Stimulated activated CD4-positive, alpha-beta T cell treated with anti-CD3 and anti-CD28 coated beads, Interleukin-2, amount 100 ng/mL, for 24 hours (primary cell): ENCODE measurements at regions not wholly inside any gene's neighbourhood (a gene's known extent, or its start where the extent isn't known, plus 50 kb on each side); places are given as distances from the start of the nearest gene placed in this dataset.

Source experiments
- DNase-seq, 2 donors: peaks; one replicate each; pipeline ENCODE4 v3.0.0-alpha.2; 2020

DNA sequence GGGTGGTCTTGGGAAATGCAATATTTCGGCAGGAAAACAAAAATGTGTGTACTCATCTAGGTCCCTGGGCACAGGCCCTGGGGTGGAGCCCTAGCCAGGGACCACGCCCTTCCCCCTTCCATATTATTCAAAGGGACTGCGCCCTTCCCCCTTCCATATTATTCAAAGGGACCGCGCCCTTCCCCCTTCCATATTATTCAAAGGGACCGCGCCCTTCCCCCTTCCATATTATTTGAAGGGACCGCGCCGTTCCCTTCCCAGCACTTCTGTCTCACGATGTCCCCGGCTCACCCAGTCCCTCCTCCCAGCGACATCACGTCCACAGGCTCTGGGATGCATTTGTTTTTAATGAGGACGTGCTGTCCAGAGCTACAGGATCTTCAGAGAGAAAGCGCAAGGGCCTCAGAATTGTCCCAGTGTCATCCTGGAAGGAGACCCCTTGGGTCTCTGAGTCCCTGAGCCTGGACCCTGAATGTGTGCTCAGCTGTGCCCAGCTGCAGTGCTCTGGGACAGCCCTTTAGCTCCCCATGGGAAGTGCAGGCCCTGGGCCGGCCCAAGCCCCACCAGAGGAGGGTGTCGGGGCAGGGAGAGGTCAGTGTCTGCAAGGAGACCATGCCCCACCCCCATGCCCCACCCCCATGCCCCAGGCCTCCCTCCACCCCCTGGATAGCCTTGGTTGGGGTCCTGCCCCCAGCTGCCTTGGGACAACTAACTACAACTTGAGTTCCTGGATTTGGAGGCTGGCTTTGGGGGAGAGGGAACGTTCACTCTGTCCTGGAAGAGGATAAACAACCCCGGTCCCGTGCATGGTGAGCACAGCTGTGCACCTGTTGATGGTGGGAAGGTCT lies 810.0 kb downstream of the BRD1 start:
- no peak for DNase-seq

- DNase-seq: no peak
These were observed 810.7 kb downstream of the BRD1 start for GRCh38 chr22:49016909-49017481.

DNA sequence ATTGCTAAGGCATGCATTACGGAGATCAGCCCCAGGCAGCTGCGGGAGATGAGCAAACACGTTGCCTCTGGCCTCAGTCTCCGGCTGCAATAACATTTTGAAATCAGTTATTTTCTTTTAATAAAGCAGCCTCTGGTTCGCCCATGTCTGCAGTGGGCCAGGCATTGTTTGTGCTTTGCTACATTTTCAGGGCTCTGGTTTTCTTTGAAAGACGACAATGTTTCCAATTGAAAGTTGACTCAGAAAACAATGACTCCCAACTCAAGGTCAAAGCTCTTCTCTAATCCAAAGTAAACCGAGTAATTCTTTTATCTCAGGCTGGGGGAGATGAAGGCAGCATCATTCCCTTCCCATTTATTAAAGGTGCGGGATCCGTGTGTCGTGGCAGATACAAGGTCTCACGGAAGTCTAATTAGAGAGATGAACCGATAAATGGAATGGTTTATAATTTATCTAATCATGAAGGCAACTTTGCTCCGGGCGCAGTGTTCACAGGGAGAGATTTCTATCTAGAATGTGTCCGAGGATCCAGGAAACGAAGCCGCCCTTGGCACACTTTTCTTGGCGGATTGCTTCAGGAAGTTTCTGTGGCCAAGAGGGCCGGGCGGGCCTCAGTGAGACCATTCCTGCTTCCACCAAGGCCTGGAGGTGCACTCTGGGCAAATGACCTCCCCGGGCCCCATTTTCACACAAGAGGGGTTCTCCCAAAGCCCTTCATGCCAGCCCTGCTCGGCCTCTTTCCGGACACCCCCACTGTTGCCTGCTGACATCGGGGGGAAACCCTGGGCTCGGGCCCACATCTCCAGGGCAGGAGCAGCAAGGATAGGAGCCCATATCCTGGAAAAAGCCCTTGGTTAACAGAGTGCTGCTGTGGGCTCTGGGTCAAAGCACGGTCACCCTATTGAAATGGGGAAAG lies 811.4 kb downstream of the BRD1 start:
- DNase-seq: no peak

DNA sequence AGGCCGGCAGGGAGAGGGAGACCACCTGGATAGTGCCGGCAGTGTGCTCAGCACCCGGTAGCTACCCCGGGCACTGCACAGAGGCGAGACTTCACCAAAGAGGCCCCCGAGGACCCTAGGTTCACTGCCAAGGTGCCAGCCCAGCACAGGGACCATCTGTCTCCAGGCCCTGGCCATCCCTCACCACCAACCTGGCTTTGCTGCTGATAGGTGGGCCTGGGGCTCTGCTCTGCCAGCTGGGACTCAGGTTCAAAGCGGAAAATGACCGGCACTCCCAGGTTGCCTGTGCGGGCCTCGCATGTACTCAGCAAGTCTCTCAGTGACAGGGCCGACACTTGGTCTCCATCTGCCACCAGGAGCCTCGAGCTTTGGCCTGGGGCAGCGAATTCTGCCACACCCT lies 812.2 kb downstream of the BRD1 start:
- no peak for DNase-seq

GRCh38 chr22:49014227-49015201 lies 813.2 kb downstream of the BRD1 start:
- DNase-seq: peak in 1 of 2 donors; percentile 9

- no peak for DNase-seq
These were observed 814.0 kb downstream of the BRD1 start for GRCh38 chr22:49013707-49014106.

- no peak for DNase-seq
These were observed 814.8 kb downstream of the BRD1 start for GRCh38 chr22:49012712-49013395.

DNA sequence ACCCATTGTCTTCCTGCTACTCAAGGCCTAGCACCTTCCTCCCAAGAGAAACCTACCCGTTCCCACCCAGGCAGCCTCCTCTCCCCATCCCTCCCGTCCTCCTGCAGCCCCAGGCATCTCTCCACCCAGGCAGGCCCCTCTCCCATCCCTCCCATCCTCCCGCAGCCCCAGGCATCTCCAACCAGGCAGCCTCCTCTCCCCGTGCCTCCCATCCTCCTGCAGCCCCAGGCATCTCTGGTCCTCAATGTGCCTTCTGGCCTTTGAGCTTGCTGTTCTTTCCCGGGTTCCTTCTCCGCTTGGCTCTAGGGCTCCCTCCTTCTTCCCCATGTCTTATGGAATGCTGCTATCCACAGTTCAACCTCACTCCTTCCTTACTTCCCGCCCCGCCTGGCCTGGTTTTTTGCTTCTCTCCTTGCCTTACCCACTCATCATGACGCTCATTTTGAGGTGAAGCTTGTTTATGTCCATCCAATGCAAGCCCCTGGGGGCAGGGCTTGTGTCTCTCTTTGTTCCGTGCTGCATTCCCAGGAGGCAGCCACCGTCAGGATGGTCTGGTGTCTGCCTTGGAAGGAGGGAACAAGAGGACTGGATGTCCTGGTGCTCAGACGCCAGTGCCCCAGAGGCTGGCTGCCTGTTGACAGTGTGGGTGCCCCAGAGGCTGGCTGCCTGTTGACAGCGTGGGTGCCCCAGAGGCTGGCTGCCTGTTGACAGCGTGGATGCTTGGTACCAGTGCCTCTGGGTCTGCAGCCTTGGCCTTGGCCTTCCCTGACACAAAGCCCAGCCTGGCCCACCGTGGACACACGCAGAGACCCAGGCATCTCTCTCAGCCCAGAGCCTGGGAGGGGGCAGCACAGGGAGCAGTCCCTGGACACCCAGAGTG lies 815.7 kb downstream of the BRD1 start:
- DNase-seq: peak in 1 of 2 donors; percentile 9

GRCh38 chr22:49011379-49011768 lies 816.3 kb downstream of the BRD1 start:
- no peak for DNase-seq

GRCh38 chr22:49010901-49011300 lies 816.8 kb downstream of the BRD1 start:
- peak in 1 of 2 donors; percentile 9 for DNase-seq

DNA sequence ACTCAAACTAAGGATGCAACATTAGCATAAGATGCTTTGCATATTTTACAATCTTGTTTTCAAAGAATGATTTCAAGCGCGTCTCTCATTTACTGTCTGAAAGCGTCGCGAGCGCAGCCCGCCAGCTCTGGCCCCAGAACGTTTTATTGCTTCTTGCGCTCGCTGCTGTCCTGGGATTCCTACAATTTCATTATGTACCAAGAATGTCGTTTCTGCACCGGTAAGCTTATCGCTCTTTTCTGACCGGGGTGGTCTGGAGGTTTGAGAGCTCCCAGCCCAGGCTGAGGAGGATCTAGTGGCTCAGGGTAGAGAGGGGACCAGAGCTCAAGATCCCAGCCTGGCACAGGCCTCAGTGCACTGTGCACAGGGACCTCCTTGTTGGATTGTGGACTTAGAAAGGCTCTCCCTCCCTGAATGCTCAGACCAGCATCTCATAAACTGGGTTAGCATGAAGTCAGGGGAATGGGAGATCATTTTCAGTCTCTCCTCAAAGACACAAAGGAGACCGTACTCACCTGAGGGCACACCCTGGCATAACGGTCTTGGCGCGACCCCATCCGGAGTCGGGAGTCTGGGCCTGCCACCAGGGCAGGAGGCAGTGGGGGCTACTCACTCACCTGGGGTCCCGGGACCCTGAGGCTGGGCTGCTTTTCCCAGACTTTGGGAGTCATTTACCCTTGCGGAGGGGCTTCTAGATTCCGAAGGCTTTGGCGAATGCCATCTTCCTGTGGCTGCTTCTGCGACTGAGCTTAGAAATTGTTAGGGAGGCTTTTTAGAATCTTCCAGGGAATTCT lies 817.4 kb downstream of the BRD1 start:
- peak in 1 of 2 donors; percentile 11 for DNase-seq

DNA sequence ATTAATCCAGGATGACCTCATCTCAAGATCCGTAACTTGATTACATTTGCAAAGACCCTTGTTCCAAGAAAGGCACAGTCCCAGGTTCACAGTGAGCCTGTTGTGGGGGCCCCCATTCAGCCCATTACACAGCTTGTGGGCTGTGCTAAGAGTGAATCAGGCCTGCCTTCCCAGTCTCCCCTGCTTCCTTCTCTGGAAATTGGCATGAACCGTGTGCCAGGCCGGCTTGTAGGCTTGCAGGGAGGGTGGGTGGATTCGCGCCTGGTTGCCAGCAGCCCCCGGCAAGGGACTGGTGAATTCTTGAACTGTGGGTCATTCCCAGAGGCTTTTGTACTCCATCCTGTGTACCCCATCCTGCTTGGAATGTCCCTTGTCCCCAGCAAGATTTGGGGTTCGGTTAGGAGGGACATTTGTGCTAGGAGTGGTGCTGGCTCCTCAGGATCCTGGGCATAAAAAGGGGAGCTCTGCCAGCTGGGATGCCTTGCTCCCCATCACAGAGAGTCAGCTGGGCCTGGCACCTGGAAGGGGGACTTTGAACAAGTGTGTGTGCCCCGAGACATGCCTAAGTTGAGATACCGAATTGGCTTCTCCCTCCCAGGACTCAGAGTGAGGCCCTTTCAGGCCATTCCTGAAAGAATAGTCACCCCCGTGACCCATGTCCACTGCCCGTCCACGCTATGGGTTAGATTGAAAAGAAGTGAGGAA lies 818.2 kb downstream of the BRD1 start:
- DNase-seq: no peak

GRCh38 chr22:49008682-49009235 lies 818.9 kb downstream of the BRD1 start:
- no peak for DNase-seq

DNA sequence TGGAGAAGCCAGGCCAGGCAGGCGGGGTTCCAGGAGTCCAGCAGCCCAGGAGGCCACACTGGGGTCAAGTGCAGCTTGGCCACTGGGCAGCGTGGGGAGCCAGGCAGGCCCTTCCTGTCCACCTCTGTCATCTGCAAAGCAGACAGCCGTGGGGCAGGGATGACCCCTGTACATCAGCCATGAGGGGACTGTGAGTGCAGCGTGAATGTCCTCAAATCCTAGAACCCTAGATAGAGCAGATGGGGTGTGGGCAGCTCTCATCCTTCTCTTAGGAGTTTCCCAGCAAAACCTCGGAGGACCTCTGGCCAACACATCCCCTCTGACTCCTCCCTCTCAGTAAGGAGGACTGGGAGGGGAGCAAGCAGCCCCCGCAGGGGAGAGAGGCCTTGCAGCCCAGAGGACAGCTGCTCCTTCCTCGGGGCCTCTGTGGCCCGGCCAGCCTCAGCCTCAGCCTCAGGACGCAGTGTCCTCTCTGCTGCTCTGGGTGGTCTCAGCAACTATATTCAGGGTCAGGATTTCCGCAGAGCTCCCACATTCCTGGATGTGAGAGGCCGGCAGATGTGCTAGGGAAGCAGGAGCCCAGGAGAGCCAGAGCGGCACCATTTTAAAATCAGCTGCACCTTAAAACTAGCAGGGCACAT lies 820.5 kb downstream of the BRD1 start:
- DNase-seq: peak in 1 of 2 donors; percentile 9

GRCh38 chr22:49006207-49007012 lies 821.3 kb downstream of the BRD1 start:
- peak in 1 of 2 donors; percentile 15 for DNase-seq

DNA sequence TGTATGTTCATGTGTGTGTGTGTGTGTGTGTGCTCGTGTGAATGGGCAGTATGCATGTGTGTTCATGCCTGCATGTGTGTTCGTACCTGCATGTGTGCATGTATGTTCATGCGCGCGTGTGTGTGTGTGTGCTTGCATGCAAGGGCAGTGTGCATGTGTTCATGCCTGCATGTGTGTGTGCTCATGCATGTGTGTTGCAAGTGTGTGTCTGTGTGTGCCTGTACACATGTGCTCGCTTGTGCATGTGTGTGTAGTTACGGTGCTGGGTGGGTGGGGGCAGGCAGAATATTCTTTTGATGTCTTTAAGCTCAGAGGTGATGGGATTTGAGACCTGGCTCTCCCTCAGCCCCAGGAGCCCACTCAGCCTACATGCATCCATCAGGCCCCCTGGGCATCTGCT lies 822.1 kb downstream of the BRD1 start:
- DNase-seq: peak in 1 of 2 donors; percentile 2
